HepG2 (cell line): ENCODE measurements at regions not wholly inside any gene's neighbourhood (a gene's known extent, or its start where the extent isn't known, plus 50 kb on each side); places are given as distances from the start of the nearest gene placed in this dataset.

Source experiments
- ATAC-seq: fragments of 200-7000 bp; cut with Tn5 transposase; 3 replicates; pipeline ENCODE4 v1.9.1; 2020; ENCODE audit warnings: mild to moderate bottlenecking, moderate library complexity
- BruUV-seq: library from RNA; stranded (reverse); fragments of 400-500 nt; replicated peaks from 2 replicates; lab custom pipeline; 2021; lab: Mats Ljungman, UMichigan
- CTCF ChIA-PET: fragments of 300-600 bp; formaldehyde crosslinking; extraction: SDS; loops from one replicate; lab custom pipeline; 2021; ENCODE audit warnings: low total read pairs, inconsistent platforms, low intra/inter-chr PET ratio; lab: Yijun Ruan, JAX
- POLR2A ChIA-PET: fragments of 350-600 bp; sonication (Branson Sonifier 250); formaldehyde crosslinking; loops from one replicate; lab custom pipeline; 2020; ENCODE audit warnings: antibody characterized with exemption, inconsistent platforms; lab: Yijun Ruan, JAX
- DNase-seq: peaks from one replicate; pipeline ENCODE4 v3.0.0-alpha.2; 2015; ENCODE audit warnings: low spot score
- FAIRE-seq: peaks from 3 replicates; lab custom pipeline; 2011; peaks lifted over from hg19 to GRCh38; lab: Jason Lieb, UNC
- H2AFZ ChIP-seq: one replicate; pipeline ENCODE4 v1.6.1; 2011; ENCODE audit warnings: low read length, inconsistent platforms
- H3K27ac ChIP-seq: fragments of 300-600 bp; 3 replicates; pipeline ENCODE4 v1.8.0; 2011; ENCODE audit warnings: mixed run types, mild to moderate bottlenecking, mixed read lengths, low read length, inconsistent platforms; ENCODE audit not compliant: insufficient read depth; ENCODE audit errors: extremely low read length
- H3K27me3 ChIP-seq, 2 experiments: fragments of 200-600 bp in 1 of 2; 2 replicates in 1 of 2; 3 replicates in 1 of 2; pipeline versions ENCODE4 v1.6.0 to v1.8.0; 2011; ENCODE audit warnings: low read length in 2 of 2, mild to moderate bottlenecking in 2 of 2, moderate library complexity in 2 of 2, inconsistent platforms in 1 of 2; ENCODE audit not compliant: insufficient read depth in 2 of 2, control insufficient read depth in 1 of 2
- H3K36me3 ChIP-seq, 2 experiments: fragments of 200-600 bp in 1 of 2; replicated peaks in 1 of 2; 2 replicates in 1 of 2; 3 replicates in 1 of 2; pipeline versions ENCODE4 v1.5.1 to v1.8.0; 2011; ENCODE audit warnings: low read length in 2 of 2, inconsistent platforms in 1 of 2; ENCODE audit not compliant: insufficient read depth in 2 of 2, control insufficient read depth in 1 of 2
- H3K4me1 ChIP-seq: 2 replicates; pipeline ENCODE4 v1.5.1; 2012; ENCODE audit warnings: low read length, inconsistent platforms; ENCODE audit not compliant: insufficient read depth
- H3K4me2 ChIP-seq: 2 replicates; pipeline ENCODE4 v1.6.0; 2011; ENCODE audit warnings: low read depth, low read length, inconsistent platforms
- H3K4me3 ChIP-seq, 3 experiments: fragments of 200-600 bp in 1 of 3; sonication (generic), shearing (Covaris generic) in 1 of 3; replicated peaks in 1 of 3; 2 replicates each; pipeline ENCODE4 v1.5.1; 2011 to 2016; ENCODE audit warnings: low read length in 3 of 3, inconsistent platforms in 2 of 3, low read depth in 2 of 3, mild to moderate bottlenecking in 2 of 3, control low read depth in 1 of 3, mixed read lengths in 1 of 3; ENCODE audit not compliant: insufficient read depth in 1 of 3
- H3K79me2 ChIP-seq: one replicate; pipeline ENCODE4 v1.6.1; 2011; ENCODE audit warnings: low read length, inconsistent platforms; ENCODE audit not compliant: insufficient read depth
- H3K9ac ChIP-seq: 2 replicates; pipeline ENCODE4 v1.6.0; 2011; ENCODE audit warnings: mild to moderate bottlenecking, low read depth, low read length, inconsistent platforms; ENCODE audit not compliant: insufficient read depth
- H3K9me3 ChIP-seq: 2 replicates; pipeline ENCODE4 v1.5.1; 2012; ENCODE audit warnings: mild to moderate bottlenecking, low read length
- H4K20me1 ChIP-seq: 2 replicates; pipeline ENCODE4 v1.6.0; 2011; ENCODE audit warnings: inconsistent platforms, mild to moderate bottlenecking, low read length, moderate library complexity; ENCODE audit not compliant: insufficient read depth
- AKAP8 ChIP-seq: sonication (generic); formaldehyde crosslinking; IDR thresholded peaks from 2 replicates; pipeline ENCODE4 v1.5.1; 2020; ENCODE audit warnings: mild to moderate bottlenecking, missing genetic modification reagents
- ATM ChIP-seq: fragments of 450-650 bp; IDR thresholded peaks from 2 replicates; pipeline ENCODE4 v1.7.1; 2017; ENCODE audit warnings: mild to moderate bottlenecking, borderline replicate concordance
- FOXP1 ChIP-seq, 2 experiments: fragments of 450-650 bp in 1 of 2; IDR thresholded peaks; 2 replicates each; pipeline ENCODE4 v1.6.1; 2017 to 2018; ENCODE audit warnings: antibody characterized with exemption in 1 of 2
- HBP1 ChIP-seq: IDR thresholded peaks from 2 replicates; pipeline ENCODE4 v1.6.1; 2016; ENCODE audit warnings: low read depth, control low read depth
- HIVEP1 ChIP-seq: sonication (generic); formaldehyde crosslinking; IDR thresholded peaks from 2 replicates; pipeline ENCODE4 v1.4.0; 2020; ENCODE audit warnings: mild to moderate bottlenecking, missing genetic modification reagents
- HOXA7 ChIP-seq: sonication (generic); formaldehyde crosslinking; IDR thresholded peaks from 2 replicates; pipeline ENCODE4 v1.8.1; 2022; ENCODE audit warnings: mild to moderate bottlenecking, missing genetic modification reagents, moderate library complexity
- JUND ChIP-seq: sonication (generic); formaldehyde crosslinking; IDR thresholded peaks from 2 replicates; pipeline ENCODE4 v1.8.0; 2022; ENCODE audit warnings: mild to moderate bottlenecking, missing genetic modification reagents
- NR2F6 ChIP-seq, 2 experiments: IDR thresholded peaks; 2 replicates each; pipeline ENCODE4 v1.6.1; 2016; ENCODE audit warnings: antibody characterized with exemption in 1 of 2, mild to moderate bottlenecking in 1 of 2
- PLRG1 ChIP-seq: fragments of 450-650 bp; conservative IDR thresholded peaks from 2 replicates; pipeline ENCODE4 v1.6.1; 2016
- POGZ ChIP-seq: sonication (generic); formaldehyde crosslinking; IDR thresholded peaks from 2 replicates; pipeline ENCODE4 v1.4.0; 2020; ENCODE audit warnings: mild to moderate bottlenecking, missing genetic modification reagents
- PRDM10 ChIP-seq: sonication (generic); formaldehyde crosslinking; IDR thresholded peaks from 2 replicates; pipeline ENCODE4 v1.4.0; 2020; ENCODE audit warnings: low read depth, missing genetic modification reagents
- SAFB2 ChIP-seq: sonication (generic); formaldehyde crosslinking; IDR thresholded peaks from 2 replicates; pipeline ENCODE4 v1.5.1; 2020; ENCODE audit warnings: missing genetic modification reagents, low read depth, mild to moderate bottlenecking, borderline replicate concordance
- ZBTB37 ChIP-seq: sonication (generic); formaldehyde crosslinking; IDR thresholded peaks from 2 replicates; pipeline ENCODE4 v1.4.0; 2020; ENCODE audit warnings: mild to moderate bottlenecking, missing genetic modification reagents
- ZC3H13 ChIP-seq: sonication (generic); formaldehyde crosslinking; IDR thresholded peaks from 2 replicates; pipeline ENCODE4 v1.8.1; 2023; ENCODE audit warnings: mild to moderate bottlenecking, missing genetic modification reagents, moderate library complexity
- ZIK1 ChIP-seq: sonication (generic); formaldehyde crosslinking; IDR thresholded peaks from 2 replicates; pipeline ENCODE4 v1.5.0; 2020; ENCODE audit warnings: mild to moderate bottlenecking, low read depth, missing genetic modification reagents, borderline replicate concordance
- ZNF3 ChIP-seq: IDR thresholded peaks from 2 replicates; pipeline ENCODE4 v1.7.0; 2017; ENCODE audit warnings: inconsistent platforms
- ZNF773 ChIP-seq: sonication (generic); formaldehyde crosslinking; IDR thresholded peaks from 2 replicates; pipeline ENCODE4 v1.4.0; 2020; ENCODE audit warnings: missing genetic modification reagents, borderline replicate concordance
- WGBS: methylation state at CpG from one replicate; pipeline ENCODE4 v1.1.6; 2017; ENCODE audit warnings: low lambda C conversion rate; 5-methylcytosine and 5-hydroxymethylcytosine counted together
- in situ Hi-C: cut with HindIII; loops from 2 replicates; pipeline ENCODE4 v1.10.0; 2017; ENCODE audit warnings: low pct_unique_long_range_greater_than_20kb; ENCODE audit not compliant: extremely low pct_ligation_motif_present
- intact Hi-C: fragments of 100-400 bp; cut with micrococcal nuclease; formaldehyde crosslinking; loops from one replicate; pipeline ENCODE4 v1.10.0; 2022; ENCODE audit not compliant: unreplicated experiment

DNA sequence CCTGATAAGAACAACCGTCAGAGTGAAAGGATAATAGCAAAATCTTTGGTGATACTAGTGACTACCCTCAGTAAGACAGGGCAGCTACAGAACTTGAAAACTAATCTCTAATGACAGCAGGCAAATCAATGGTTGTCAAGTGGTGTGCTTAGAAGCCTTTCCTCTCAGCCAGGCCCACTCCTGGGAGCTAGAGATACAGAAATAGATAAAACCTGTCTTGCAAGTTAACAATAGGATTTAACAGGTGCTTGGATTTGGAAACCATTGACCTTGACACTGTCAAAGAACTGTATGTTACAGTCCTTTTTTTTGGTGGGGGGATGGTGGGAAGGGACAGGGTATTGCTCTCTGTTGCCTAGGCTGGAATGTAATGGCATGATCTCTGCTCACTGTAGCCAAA, 118.6 kb downstream of the BASP1 start:
- H4K20me1 ChIP-seq: no peaks in the 10 kb centered on the region
- no peaks in the 10 kb centered on the region for H3K27me3 ChIP-seq
- WGBS: 0% methylated on average over 1 of the region's 1 CpG
- no peaks in the 10 kb centered on the region for H3K4me1 ChIP-seq
- in situ Hi-C loops: no loop called here
- BruUV-seq: no TSS peak
- FAIRE-seq: no peak
- ATAC-seq: no peak
- H3K4me2 ChIP-seq: no peak overlapping the region
- H3K4me3 ChIP-seq: no peak overlapping the region
- H2AFZ ChIP-seq: no peak overlapping the region
- H3K36me3 ChIP-seq: no peaks in the 10 kb centered on the region
- ChIA-PET CTCF (no interaction called here), POLR2A (no interaction called here)
- no peak for TF ChIP-seq HBP1 (CRISPR knock-in tag)
- no peak for TF ChIP-seq ZNF3 (CRISPR knock-in tag)
- no peak for TF ChIP-seq NR2F6 (IDR thresholded peaks at IDR 0.05)
- no peak for TF ChIP-seq NR2F6 (CRISPR knock-in tag; IDR thresholded peaks at IDR 0.05)
- no peak for TF ChIP-seq JUND (CRISPR knock-in tag)
- TF ChIP-seq POGZ (CRISPR knock-in tag): no peak
- no peak for TF ChIP-seq PRDM10 (CRISPR knock-in tag)
- no peak for TF ChIP-seq ZIK1 (CRISPR knock-in tag)
- TF ChIP-seq ZBTB37 (CRISPR knock-in tag): no peak
- TF ChIP-seq HOXA7: no peak
- no peak for TF ChIP-seq AKAP8 (CRISPR knock-in tag)
- no peak for TF ChIP-seq ZNF773
- no peak for TF ChIP-seq ZC3H13
- no peak for TF ChIP-seq SAFB2 (CRISPR knock-in tag)
- no peak for TF ChIP-seq FOXP1 (IDR thresholded peaks at IDR 0.05)
- TF ChIP-seq FOXP1 (CRISPR knock-in tag; IDR thresholded peaks at IDR 0.05): no peak
- no peak for TF ChIP-seq HIVEP1 (CRISPR knock-in tag)
- TF ChIP-seq ATM: no peak
- TF ChIP-seq PLRG1: no peak
- H3K9ac ChIP-seq: no peak overlapping the region
- intact Hi-C loops: no loop called here
- no peak for DNase-seq
- no peaks in the 10 kb centered on the region for H3K79me2 ChIP-seq
- no peak overlapping the region for H3K27ac ChIP-seq
- H3K9me3 ChIP-seq: peaks cover 21% of the 10 kb centered on the region; the same call in 1 of the 2 replicates
